Breast epithelium (tissue), 3 donors: ENCODE measurements at regions not wholly inside any gene's neighbourhood (a gene's known extent, or its start where the extent isn't known, plus 50 kb on each side); places are given as distances from the start of the nearest gene placed in this dataset.

Source experiments
- CTCF ChIP-seq, 3 donors: fragments of 450-650 bp; IDR thresholded peaks; one replicate each; pipeline ENCODE4 v1.5.1; 2016 to 2017; ENCODE audit warnings: antibody characterized with exemption in 3 of 3, mild to moderate bottlenecking in 3 of 3, moderate library complexity in 3 of 3
- POLR2A ChIP-seq: fragments of 450-650 bp; IDR thresholded peaks from one replicate; pipeline ENCODE4 v1.6.1; 2016; ENCODE audit warnings: antibody characterized with exemption, mild to moderate bottlenecking, moderate library complexity

- TF ChIP-seq CTCF (IDR thresholded peaks at IDR 0.05) (no peak), POLR2A (no peak)
These were observed 92.5 kb upstream of the PRDM11 start for GRCh38 chr11:45053736-45054446.
